ENCODE measurements at regions not wholly inside any gene's neighbourhood (a gene's known extent, or its start where the extent isn't known, plus 50 kb on each side); places are given as distances from the start of the nearest gene placed in this dataset.

DNA sequence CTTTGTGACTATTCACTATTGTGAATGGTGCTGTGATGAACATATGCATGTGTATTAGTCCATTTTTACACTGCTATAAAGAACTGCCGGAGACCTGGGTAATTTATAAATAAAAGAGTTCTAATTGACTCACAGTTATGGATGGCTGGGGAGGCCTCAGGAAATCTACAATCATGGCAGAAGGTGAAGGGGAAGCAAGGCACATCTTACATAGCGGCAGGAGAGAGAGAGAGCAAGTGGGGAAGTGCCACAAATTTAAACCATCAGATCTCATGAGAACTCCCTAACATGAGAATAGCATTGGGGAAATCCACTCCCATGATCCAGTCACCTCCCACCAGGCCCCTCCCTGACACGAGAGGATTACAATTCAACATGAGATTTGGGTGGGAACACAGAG lies 90.8 kb downstream of the ATP23 start (continued):
- TF ChIP-seq, protein P1, sequence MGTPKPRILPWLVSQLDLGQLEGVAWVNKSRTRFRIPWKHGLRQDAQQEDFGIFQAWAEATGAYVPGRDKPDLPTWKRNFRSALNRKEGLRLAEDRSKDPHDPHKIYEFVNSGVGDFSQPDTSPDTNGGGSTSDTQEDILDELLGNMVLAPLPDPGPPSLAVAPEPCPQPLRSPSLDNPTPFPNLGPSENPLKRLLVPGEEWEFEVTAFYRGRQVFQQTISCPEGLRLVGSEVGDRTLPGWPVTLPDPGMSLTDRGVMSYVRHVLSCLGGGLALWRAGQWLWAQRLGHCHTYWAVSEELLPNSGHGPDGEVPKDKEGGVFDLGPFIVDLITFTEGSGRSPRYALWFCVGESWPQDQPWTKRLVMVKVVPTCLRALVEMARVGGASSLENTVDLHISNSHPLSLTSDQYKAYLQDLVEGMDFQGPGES (IDR thresholded peaks at IDR 0.05; ENCODE audit: low read depth, low read length), result no peak
- no peak for TF ChIP-seq FOXJ3 (CRISPR knock-in tag; IDR thresholded peaks at IDR 0.05)
- no peak for TF ChIP-seq MXI1 (IDR thresholded peaks at IDR 0.05; ENCODE audit: low read depth, low read length)
- TF ChIP-seq RFX5 (IDR thresholded peaks at IDR 0.05; ENCODE audit: low read length), result no peak
- TF ChIP-seq JUND (IDR thresholded peaks at IDR 0.05), result no peak
- no peak for TF ChIP-seq GATA2 (CRISPR knock-in tag; IDR thresholded peaks at IDR 0.05)
- no peak for TF ChIP-seq POLR2AphosphoS5 (IDR thresholded peaks at IDR 0.05; ENCODE audit: low read depth, low read length)

DNA sequence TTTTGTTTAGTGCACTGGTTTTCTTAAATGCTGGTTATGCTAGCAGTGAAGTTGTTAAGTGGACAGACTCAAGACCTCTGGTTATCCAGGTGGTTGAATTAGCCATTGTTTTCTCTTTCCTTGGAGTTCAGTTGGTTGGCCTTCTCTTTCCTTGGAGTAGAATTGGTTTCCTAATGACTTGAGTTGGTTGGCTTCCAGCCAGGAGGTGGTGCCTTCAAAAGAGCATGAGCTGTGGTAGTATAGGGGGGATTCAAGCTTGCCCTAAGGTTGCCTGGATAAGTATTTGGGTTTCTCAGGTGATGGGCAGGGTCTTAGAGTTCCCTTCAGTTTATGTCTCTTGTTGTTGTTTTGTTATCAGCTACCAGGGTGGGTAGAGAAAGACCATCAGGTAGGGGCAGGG lies 92.5 kb downstream of the ATP23 start:
- H2AFZ ChIP-seq (ENCODE audit: low read depth), result no peak overlapping the region
- no peak for DNase-seq
- no peaks in the 10 kb centered on the region for H4K20me1 ChIP-seq (ENCODE audit: insufficient read depth)
- H3K4me1 ChIP-seq (ENCODE audit: control insufficient read depth in 1 of 2, insufficient read depth in 2 of 2, low read depth in 1 of 2, low read length in 1 of 2), result no peaks in the 10 kb centered on the region
- ChIA-PET CTCF (no interaction called here), POLR2A (no interaction called here)
- no peak overlapping the region for H3K27ac ChIP-seq (ENCODE audit: low read depth in 2 of 2, low read length in 1 of 2)
- no peaks in the 10 kb centered on the region for H3K9me3 ChIP-seq
- H3K27me3 ChIP-seq (ENCODE audit: insufficient read depth), result no peaks in the 10 kb centered on the region
- H3K9me2 ChIP-seq, result no peaks in the 10 kb centered on the region
- no peak for TF ChIP-seq RXRA (IDR thresholded peaks at IDR 0.05; ENCODE audit: borderline replicate concordance, low read depth)
- no peak overlapping the region for H3K4me3 ChIP-seq (ENCODE audit: low read depth in 2 of 2, low read length in 1 of 2)
- H3K79me2 ChIP-seq (ENCODE audit: insufficient read depth), result no peaks in the 10 kb centered on the region
- no peak overlapping the region for H3K9ac ChIP-seq
- no peaks in the 10 kb centered on the region for H3F3A ChIP-seq (replicated peaks; ENCODE audit: insufficient read depth)
- no peak overlapping the region for H3K4me2 ChIP-seq
- H3K36me3 ChIP-seq (replicated peaks in 1 of 2; ENCODE audit: control insufficient read depth in 1 of 2, insufficient read depth in 2 of 2, low read length in 1 of 2), result no peaks in the 10 kb centered on the region

DNA sequence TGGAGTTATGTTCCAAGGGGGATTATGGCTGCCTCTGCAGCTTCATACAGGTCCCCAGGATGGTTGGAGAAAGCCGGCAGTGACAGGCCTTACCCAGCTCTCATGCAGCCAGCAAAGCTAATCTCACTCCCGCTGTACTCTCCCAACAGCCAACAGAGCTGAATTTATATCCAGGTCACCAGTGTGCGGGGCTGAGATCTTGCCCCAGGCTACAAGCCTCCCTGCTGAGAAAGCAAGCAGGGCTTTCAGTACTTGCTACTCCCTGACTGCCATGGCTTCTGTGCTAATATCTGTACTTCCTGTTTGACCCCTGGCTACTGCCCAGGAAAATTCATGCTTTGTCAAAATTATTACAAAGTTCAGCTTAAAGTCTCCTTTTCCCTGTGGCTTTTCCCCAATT lies 92.9 kb downstream of the ATP23 start:
- DNase-seq, result no peak
- no peak overlapping the region for H2AFZ ChIP-seq (ENCODE audit: low read depth)
- WGBS (ENCODE audit: low lambda C conversion rate), result 3% methylated on average over 3 of the region's 3 CpGs
- H4K20me1 ChIP-seq (ENCODE audit: insufficient read depth), result no peaks in the 10 kb centered on the region
- ChIA-PET CTCF (interaction anchor here (1.4 kb wide), 1 partner anchor 8 kb away, joined by 3 read pairs; no protein-coding TSS in a partner anchor), POLR2A (no interaction called here)
- H3K9me3 ChIP-seq, result no peaks in the 10 kb centered on the region
- H3F3A ChIP-seq (replicated peaks; ENCODE audit: insufficient read depth), result no peaks in the 10 kb centered on the region
- no peak overlapping the region for H3K27ac ChIP-seq (ENCODE audit: low read depth in 2 of 2, low read length in 1 of 2)
- no peaks in the 10 kb centered on the region for H3K27me3 ChIP-seq (ENCODE audit: insufficient read depth)
- H3K36me3 ChIP-seq (replicated peaks in 1 of 2; ENCODE audit: control insufficient read depth in 1 of 2, insufficient read depth in 2 of 2, low read length in 1 of 2), result no peaks in the 10 kb centered on the region
- TF ChIP-seq TEAD4 (IDR thresholded peaks at IDR 0.05; ENCODE audit: borderline replicate concordance, insufficient read depth) (no peak), FOXM1 (IDR thresholded peaks at IDR 0.05; ENCODE audit: low read depth) (no peak), GABPA (IDR thresholded peaks at IDR 0.05; ENCODE audit: low read depth) (no peak), MEF2A (IDR thresholded peaks at IDR 0.05; ENCODE audit: borderline replicate concordance, low read depth) (no peak), RXRA (IDR thresholded peaks at IDR 0.05; ENCODE audit: borderline replicate concordance, low read depth) (no peak), CHD2 (IDR thresholded peaks at IDR 0.05; ENCODE audit: low read length, partially characterized antibody) (no peak), TCF12 (IDR thresholded peaks at IDR 0.05) (no peak), EZH2phosphoT487 (IDR thresholded peaks at IDR 0.05; ENCODE audit: borderline replicate concordance, low read depth) (no peak), EP300 (IDR thresholded peaks at IDR 0.05; ENCODE audit: borderline replicate concordance in 1 of 2, low read depth in 1 of 2, low read length in 1 of 2) (no peak), SIN3A (IDR thresholded peaks at IDR 0.05; ENCODE audit: borderline replicate concordance, low read depth, low read length) (no peak), POLR2AphosphoS5 (IDR thresholded peaks at IDR 0.05; ENCODE audit: low read depth, low read length) (no peak), MXI1 (IDR thresholded peaks at IDR 0.05; ENCODE audit: low read depth, low read length) (no peak), YY1 (IDR thresholded peaks at IDR 0.05; ENCODE audit: low read depth) (no peak)
- TF ChIP-seq, protein P2, sequence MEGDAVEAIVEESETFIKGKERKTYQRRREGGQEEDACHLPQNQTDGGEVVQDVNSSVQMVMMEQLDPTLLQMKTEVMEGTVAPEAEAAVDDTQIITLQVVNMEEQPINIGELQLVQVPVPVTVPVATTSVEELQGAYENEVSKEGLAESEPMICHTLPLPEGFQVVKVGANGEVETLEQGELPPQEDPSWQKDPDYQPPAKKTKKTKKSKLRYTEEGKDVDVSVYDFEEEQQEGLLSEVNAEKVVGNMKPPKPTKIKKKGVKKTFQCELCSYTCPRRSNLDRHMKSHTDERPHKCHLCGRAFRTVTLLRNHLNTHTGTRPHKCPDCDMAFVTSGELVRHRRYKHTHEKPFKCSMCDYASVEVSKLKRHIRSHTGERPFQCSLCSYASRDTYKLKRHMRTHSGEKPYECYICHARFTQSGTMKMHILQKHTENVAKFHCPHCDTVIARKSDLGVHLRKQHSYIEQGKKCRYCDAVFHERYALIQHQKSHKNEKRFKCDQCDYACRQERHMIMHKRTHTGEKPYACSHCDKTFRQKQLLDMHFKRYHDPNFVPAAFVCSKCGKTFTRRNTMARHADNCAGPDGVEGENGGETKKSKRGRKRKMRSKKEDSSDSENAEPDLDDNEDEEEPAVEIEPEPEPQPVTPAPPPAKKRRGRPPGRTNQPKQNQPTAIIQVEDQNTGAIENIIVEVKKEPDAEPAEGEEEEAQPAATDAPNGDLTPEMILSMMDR (IDR thresholded peaks at IDR 0.05), result no peak
- TF ChIP-seq, protein P3, sequence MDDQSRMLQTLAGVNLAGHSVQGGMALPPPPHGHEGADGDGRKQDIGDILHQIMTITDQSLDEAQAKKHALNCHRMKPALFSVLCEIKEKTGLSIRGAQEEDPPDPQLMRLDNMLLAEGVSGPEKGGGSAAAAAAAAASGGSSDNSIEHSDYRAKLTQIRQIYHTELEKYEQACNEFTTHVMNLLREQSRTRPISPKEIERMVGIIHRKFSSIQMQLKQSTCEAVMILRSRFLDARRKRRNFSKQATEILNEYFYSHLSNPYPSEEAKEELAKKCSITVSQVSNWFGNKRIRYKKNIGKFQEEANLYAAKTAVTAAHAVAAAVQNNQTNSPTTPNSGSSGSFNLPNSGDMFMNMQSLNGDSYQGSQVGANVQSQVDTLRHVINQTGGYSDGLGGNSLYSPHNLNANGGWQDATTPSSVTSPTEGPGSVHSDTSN (IDR thresholded peaks at IDR 0.05), result no peak
- TF ChIP-seq, protein P4, sequence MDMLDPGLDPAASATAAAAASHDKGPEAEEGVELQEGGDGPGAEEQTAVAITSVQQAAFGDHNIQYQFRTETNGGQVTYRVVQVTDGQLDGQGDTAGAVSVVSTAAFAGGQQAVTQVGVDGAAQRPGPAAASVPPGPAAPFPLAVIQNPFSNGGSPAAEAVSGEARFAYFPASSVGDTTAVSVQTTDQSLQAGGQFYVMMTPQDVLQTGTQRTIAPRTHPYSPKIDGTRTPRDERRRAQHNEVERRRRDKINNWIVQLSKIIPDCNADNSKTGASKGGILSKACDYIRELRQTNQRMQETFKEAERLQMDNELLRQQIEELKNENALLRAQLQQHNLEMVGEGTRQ (IDR thresholded peaks at IDR 0.05; ENCODE audit: borderline replicate concordance, low read depth, low read length), result no peak
- TF ChIP-seq, protein P5, sequence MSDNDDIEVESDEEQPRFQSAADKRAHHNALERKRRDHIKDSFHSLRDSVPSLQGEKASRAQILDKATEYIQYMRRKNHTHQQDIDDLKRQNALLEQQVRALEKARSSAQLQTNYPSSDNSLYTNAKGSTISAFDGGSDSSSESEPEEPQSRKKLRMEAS (IDR thresholded peaks at IDR 0.05; ENCODE audit: low read depth), result no peak
- no peaks in the 10 kb centered on the region for H3K79me2 ChIP-seq (ENCODE audit: insufficient read depth)
- no peaks in the 10 kb centered on the region for H3K4me1 ChIP-seq (ENCODE audit: control insufficient read depth in 1 of 2, insufficient read depth in 2 of 2, low read depth in 1 of 2, low read length in 1 of 2)
- H3K9ac ChIP-seq, result no peak overlapping the region
- H3K4me2 ChIP-seq, result no peak overlapping the region
- no peak overlapping the region for H3K4me3 ChIP-seq (ENCODE audit: low read depth in 2 of 2, low read length in 1 of 2)
- H3K9me2 ChIP-seq, result no peaks in the 10 kb centered on the region
